SH-SY5Y (cell line): ENCODE measurements at regions not wholly inside any gene's neighbourhood (a gene's known extent, or its start where the extent isn't known, plus 50 kb on each side); places are given as distances from the start of the nearest gene placed in this dataset.

Experiments used
- GATA2 ChIP-seq: IDR thresholded peaks from 2 replicates; pipeline ENCODE4 v1.6.1; 2011; ENCODE audit warnings: mild to moderate bottlenecking, low read depth, low read length
- GATA3 ChIP-seq: IDR thresholded peaks from 2 replicates; pipeline ENCODE4 v1.6.1; 2011; ENCODE audit warnings: low read depth, mild to moderate bottlenecking, low read length, moderate library complexity

- no peak for TF ChIP-seq GATA2
- TF ChIP-seq GATA3: no peak
Observed at GRCh38 chr2:145028101-145028920, 508.4 kb upstream of the ZEB2 start.
